Left lobe of liver (tissue), 2 donors: ENCODE measurements at regions not wholly inside any gene's neighbourhood (a gene's known extent, or its start where the extent isn't known, plus 50 kb on each side); places are given as distances from the start of the nearest gene placed in this dataset.
"Not testable (repeated sequence)": the region's sequence is repeated elsewhere in the genome, so short reads cannot be mapped to it uniquely, and the experiment has no call there.

ENCODE experiments used
- ATAC-seq: fragments of 200-7000 bp; cut with Tn5 transposase; one replicate; pipeline ENCODE4 v1.9.1; 2020; ENCODE audit warnings: mild to moderate bottlenecking, moderate library complexity
- DNase-seq: peaks from one replicate; pipeline ENCODE4 v3.0.0-alpha.2; 2020; ENCODE audit warnings: low spot score
- donor health status: DM: no; HTN: no; CAD: no; lungs with moderate emphysema.
- donor health status: DM: no; HTN: yes; CAD: no.

DNA sequence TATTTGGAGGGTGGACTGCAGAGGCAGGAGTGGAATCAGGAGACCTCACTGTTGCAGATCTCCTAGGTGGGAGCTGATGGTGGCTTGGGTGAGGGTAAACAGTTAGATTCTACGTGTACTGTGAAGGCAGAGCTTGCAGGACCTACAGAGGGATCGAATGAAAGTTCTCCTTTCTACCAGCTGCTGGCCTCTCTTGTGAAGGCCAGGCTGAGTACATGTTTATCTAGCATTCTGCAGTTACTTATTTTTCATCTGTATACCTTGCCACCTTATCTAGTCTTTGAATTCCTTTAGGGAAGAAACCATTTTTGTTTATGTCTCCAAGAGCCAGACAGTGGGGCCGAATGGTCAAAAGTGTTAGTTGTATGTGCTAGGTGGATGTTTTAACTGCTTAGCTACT lies 57.6 kb downstream of the PTTG1 start:
- no peak for ATAC-seq
- no peak for DNase-seq

DNA sequence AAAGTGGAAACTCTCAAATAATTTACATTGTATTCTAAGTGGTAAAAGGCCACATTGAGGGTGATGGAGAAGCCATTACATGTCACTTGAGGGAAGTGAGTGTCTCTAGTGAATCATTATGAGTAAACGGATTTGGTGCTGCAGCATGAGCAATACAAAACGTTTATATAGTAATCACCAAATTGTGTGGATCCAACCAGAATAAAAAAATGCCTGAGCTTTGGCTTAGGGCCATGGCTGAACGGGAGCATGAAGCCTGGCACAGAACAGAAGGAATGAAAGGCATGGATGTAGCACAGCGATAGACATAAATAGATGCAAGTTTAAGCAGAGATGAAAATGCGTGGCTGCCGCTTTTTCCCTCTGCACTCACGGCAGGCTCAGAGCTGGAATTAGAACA lies 58.3 kb downstream of the PTTG1 start:
- no peak for ATAC-seq

DNA sequence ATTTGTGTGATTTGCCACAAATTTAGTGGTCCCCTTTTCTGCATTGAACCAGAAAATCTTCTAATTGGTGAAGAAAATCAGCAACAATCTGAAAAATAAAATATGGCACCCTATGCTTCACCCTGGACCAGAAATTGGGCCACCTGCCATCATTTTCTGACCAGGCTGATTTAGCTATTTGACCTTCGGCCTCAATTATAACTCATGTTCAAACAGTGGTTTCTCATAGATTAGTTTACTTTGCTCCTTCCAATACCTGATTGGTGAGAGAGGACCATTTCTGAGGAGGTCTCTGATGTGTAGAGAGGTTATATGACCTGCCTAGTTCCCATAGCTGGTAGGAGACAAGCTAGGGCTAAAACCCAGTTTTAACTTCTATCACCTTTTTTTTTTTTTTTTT lies 59.0 kb downstream of the PTTG1 start:
- DNase-seq (no peak), ATAC-seq (no peak)

More for the DNA sequence above, 58.3 kb downstream of the PTTG1 start:
- no peak for DNase-seq

DNA sequence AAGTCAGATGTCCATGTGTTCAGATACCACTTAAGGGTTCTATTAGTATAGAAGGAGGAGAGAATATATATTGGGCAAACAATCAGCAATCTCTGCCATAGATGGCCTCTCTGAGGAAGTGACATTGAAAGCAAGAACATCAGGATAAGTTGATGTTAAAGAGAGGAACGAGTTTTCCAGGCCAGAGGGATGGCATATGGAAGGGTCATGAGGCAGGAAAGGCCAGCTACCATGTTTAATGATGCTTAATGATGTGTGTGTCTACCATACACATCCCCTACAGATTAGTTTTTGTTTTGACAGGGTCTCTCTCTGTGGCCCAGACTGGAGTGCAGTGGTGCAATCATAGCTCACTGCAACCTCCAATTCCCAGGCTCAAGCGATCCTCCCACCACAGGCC lies 63.0 kb downstream of the PTTG1 start:
- no peak for ATAC-seq
- no peak for DNase-seq

DNA sequence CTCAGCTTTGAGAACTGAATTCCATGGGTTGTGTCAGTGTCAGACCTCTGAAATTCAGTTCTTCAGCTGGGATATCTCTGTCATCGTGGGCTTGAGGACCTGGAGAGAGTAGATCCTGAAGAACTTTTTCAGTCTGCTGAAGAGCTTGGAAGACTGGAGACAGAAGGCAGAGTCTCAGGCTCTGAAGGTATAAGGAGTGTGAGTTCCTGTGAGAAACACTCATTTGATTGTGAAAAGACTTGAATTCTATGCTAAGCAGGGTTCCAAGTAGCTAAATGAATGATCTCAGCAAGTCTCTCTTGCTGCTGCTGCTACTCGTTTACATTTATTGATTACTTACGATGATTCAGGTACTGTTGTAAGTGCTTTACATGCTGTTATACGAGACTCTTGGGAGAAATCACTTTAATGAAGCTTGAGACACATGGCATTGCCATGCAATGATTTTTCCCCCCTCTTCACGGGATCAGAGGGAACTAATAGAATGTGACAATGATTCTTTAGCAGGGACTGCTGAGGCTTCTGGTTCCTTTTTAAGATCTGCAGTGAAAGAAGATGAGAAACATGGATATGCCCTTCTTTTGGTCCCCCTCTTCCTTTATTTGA lies 63.8 kb downstream of the PTTG1 start:
- DNase-seq = no peak
- no peak for ATAC-seq

DNA sequence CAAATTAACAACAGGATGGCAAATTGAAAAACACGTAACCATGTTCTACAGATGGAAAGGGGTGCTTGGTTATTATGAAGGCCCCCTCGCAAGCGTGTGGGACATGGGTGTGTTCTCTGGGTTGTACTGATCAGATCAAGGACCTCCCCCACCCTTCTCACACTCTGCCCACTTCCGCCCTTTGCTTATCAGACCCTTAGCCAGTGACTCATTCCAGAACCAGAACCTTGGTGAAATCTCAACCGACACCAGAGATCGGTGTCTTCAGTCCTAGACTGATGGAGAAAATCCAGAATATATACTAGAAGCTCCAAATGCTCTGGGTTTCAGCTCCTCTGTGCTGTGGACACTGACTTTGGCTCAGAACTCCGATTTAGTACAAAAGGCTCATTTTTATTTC lies 64.9 kb downstream of the PTTG1 start:
- ATAC-seq = no peak
- DNase-seq = no peak

DNA sequence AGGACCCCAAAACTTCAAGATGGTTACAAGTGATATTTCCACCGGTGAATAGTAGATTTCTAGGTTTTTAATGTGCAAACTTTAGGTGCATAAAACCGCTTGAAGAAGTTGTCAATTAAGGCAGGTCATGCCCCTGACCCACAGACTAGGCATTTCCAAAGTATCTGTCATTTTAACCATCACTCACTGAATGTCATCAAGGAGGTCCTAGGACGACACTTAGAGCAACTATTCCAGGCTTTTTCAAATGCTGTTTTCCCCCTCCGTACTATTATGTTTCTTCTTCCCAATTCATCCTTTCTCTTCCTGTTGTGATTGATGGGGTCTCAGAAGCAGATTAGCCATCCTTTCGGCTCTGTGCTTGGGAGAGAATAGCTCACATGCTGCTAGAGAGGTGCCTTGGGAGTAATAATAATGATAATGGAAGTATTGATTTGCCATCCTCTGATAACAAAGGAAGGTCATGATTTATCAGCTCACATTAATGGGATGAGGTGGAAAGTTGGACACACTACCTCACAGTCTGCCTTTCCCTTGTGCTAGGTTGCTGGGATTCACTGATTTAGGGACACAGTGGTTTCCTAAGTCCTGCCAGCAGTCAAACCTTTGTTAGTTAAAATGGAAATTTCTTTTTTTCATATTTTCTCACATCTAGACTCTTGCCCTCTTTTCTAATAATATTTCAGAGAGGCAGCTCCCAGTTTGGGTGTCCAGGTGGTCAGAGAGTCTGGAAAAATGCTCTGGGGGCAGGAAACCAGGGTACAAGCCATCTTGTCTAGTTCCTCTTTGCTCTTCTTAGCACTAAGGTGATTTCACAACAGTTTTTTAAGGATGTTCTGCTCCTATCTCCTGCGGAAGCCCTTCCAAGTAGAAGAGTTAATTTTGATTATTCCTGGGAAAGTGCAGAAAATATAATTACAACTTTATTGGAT lies 67.0 kb downstream of the PTTG1 start:
- DNase-seq = no peak
- ATAC-seq = no peak

DNA sequence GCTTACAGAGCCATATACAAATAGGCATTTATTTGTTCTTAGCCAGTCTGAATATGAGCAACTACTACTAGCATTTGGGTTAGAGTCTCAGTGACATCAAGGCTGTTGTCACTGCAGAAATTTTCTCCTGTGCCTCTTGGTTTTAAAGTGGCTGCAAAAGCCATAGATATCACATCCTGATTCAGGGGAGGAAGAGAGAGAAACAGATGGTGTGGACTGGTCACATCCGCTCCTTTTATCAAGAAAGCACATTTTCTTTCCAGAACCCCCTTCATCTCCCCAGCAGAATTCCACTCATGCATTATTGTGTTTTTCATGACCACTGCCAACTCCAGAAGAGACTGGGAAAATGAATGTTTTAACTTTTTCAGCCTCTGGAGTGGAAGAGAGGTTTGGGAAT lies 69.8 kb downstream of the PTTG1 start:
- ATAC-seq = no peak

DNA sequence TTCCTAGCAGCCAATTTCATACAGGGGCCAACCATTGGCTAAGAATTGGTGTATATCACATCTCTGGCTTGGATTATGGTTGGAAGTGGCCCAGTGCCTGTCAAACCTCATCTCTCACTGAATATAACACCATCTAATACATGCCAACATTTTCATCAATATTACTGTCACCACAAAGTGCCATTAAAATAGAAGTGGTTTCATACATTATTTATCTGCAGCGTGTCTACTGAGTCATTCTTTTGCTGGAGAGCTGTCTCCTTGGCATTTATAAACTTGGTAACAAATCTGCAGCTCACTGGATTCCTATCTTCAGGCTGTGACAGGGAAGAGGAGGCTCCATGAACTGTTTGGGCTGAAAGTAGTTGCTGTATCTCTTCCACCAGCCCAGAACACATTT lies 70.9 kb downstream of the PTTG1 start:
- no peak for DNase-seq
- ATAC-seq = no peak

More for the DNA sequence above, 69.8 kb downstream of the PTTG1 start:
- no peak for DNase-seq

DNA sequence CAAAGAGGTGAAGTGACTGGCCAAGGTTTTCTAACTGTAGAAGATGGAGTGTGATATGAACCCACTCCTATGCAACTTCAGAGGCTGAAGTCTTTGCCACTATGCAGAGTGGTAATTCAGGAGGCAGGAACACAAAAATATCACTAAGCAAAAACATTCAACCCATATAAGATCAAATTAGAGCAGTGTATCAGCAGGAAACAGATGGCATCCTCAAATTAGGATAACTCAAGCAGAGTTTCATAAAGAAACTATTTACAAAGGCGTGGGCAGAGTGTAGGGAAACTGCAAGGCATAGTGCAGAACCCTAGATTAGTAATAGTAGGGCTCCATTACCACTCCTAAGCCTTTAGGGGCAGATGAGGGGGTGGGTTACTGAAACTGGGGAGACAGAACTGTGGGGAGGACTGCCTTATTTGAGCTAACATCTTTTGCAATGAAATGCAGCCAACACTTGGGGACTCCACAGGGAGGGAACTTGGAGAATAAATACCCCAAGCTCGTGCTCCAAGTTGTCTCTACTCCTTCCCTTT lies 72.2 kb downstream of the PTTG1 start:
- no peak for ATAC-seq
- DNase-seq = no peak

DNA sequence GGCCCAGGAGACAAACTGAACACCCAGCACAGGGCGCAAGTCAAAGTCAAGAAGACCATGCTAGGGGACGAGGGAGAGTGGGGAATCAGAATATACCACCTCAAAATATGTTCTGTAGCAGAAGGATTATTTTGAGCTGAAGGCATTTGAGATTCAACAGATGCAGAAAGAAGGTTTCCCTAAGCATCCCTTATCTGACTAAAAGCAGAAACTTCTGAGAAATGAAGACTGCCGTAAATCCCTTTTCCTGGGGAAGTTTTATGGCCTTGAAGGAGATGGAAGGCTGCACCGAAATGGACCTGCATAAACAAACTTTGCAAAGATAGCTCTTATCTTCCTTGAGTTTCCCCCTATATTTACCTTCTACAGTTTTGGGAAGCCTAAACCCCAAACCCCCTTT lies 72.8 kb downstream of the PTTG1 start:
- no peak for DNase-seq

DNA sequence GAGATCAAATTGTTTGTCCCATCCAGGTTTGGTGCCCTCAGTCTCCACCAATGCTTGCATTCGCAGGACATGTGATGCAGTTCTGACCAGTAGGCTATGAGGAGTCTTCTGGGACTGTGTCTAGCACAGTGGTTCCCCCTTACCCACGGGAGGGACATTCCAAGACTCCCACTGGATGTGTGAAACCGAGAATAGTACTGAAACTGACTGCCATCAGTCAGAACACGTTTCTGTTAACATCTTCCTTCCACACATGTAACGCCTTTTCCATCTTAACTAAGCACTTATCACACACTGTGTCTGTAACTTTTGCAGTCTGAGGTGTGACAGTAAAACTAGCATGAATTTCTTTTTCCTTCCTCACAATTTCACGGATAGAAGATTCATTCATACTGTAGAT lies 74.7 kb downstream of the PTTG1 start:
- ATAC-seq = no peak
- no peak for DNase-seq

More for the DNA sequence above, 72.8 kb downstream of the PTTG1 start:
- ATAC-seq = no peak

DNA sequence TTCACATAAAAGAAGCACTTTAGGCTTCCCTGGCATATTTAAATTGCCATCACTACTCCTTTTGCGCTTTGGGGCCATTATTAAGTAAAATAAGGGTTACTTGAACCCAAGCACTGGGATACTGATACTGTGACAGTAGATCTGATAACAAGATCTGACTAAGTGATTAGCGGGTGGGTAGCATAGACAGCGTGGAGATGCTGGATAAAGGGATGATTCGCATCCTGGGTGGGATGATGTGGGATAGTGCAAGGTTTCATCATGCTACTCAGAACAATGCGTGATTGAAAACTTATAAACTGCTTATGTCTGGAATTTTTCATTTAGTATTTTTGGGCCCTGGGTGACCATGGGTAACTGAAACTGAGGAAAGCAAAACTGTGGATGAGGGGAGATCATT lies 75.1 kb downstream of the PTTG1 start:
- DNase-seq (no peak), ATAC-seq (no peak)

DNA sequence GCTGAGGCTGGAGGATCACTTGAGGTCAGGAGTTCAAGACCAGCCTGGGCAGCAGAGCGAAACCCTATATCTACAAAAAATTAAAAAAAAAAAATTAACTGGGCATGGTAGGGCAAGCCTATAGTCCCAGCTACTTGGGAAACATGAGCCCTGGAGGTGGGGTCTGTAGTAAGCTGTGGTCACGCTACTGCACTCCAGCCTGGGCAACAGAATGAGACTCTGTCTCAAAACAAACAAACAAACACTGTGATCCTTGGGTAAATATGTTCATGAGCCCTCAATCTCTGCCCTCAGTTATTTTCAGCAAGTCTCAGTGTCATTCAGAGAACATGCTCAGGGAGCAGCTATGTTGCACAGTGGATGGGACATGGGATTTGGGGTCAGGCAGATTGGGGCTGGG lies 76.2 kb downstream of the PTTG1 start:
- DNase-seq = no peak
- no peak for ATAC-seq

DNA sequence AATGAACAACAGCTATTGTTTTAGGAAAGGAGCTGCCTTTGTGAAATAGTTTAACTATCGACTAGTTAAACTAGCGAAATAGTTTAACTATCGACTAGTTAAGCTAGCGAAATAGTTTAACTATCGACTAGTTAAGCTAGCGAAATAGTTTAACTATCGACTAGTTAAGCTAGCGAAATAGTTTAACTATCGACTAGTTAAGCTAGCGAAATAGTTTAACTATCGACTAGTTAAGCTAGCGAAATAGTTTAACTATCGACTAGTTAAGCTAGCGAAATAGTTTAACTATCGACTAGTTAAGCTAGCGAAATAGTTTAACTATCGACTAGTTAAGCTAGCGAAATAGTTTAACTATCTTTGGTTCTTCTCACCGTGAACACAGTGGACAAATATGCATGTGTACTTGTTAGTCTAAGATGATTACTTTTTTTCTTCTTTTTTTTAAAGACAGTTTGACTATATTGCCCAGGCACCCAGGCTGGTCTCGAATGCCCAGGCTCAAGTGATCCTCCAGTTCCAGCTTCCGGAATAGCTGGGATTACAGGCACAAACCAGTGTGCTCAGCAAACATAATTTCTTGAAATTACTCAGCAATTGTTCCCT lies 76.9 kb downstream of the PTTG1 start:
- not testable (repeated sequence) for DNase-seq, ATAC-seq

DNA sequence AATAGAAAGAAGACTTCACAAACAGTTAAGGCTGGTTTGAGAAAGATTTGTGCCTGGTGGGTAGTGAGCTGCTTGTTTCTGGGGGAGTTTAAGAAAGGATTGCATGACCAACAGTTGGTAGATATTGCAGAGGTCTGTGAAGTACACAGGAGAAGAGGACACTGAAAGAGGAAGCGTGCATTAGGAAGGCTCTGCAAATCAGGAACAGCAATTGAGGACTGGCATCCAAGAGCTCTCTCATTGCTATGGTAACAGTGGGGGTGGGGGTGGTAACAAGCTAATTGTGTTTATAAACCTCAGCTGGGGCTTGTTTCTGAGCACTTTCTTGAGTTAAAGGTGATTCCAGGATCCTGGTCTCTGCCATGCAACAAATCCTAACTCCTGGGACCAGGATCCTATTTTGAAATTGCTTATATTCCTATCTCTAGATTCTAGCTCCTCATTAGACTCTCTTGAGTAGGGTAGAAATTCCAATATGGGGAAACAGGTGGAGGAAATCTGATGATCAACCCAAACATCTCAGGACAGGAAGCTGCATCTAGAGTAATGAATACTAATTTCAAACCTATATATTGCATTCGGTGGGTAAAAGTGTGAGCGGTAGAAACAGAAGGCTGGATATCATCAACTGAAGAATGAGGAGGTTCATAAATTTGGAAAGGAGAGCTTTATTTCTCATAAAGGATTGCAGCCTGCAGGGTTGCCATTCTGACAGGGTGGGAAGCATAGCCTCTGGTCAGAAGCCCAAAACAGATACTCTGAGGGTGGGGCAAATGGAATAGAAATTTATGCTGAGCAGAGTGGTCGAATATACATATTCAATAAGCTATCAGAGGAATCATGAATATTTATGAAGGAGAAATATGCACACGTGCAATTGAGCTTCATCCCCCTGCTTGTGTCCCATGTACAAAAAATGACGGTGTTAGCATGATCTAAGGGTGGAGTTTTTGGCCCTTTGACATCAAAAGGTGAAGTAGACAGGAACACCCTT lies 79.4 kb downstream of the PTTG1 start:
- DNase-seq (no peak), ATAC-seq (peak; percentile 29)

DNA sequence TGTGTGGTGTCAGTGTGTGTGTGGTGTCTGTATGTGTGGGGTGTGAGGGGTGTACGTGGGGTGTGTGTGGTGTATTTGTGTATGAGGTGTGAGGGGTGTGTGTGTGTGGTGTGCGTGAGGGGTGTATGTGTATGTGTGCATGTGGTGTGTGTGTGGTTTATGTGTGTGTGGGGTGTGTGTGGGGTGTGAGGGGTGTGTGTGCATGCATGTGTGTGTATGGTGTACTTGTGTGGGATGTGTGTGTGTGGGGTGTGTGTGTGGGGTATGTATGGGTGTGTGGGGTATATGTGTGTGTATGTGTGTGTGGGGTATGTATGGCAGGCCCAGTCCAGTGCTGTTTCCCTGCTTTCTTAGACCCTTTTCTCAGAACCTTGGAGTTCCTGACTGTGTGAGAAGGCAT lies 83.3 kb downstream of the PTTG1 start:
- ATAC-seq = no peak
- DNase-seq = no peak

DNA sequence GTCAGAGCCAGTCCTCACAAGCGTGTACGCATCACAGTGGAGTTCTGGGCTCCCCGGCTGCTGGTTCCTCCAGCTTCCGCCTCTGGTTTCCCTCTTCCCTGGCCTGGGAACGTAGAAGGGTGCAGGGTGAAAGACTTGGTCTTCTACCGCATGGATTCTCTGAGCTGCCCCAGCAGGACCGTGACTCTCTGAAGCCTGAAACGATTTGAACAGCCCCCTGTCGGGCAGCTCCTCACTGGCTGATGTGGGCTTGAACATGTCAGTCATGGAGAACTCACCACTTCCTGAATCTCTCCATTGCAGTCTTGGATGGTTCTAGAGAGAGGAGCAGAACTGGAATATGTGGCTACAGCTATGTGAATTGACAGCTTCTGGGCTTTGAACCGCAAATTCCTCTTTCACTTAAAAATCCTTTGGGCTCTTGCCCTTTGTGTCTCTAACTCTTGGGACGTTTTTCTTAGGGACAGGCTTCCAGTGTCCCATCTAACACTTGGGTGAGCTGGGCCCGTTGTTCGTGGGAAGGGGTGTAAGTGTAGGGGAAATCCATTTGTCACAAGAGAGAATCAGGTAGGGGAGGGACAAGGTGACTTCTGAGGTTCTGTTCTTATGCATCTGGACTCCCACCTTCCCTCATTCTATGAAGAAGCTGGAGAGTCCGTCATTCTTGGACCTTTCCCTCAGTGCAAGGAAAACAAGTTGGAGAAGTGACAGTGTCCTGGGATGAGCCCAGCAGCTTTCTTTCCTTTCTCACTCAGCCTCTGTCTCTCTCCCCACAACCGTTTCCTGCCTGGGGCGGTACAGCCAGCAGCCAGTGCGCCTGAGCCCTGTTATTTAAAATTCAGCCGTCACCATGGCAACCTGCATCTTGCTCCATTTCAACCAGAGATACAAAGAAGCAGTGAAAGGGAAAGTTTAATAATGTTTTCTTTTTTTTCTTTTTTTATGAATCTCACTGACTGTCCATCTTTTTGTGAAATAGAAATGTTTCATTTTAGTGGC lies 84.7 kb downstream of the PTTG1 start:
- DNase-seq = no peak
- no peak for ATAC-seq

DNA sequence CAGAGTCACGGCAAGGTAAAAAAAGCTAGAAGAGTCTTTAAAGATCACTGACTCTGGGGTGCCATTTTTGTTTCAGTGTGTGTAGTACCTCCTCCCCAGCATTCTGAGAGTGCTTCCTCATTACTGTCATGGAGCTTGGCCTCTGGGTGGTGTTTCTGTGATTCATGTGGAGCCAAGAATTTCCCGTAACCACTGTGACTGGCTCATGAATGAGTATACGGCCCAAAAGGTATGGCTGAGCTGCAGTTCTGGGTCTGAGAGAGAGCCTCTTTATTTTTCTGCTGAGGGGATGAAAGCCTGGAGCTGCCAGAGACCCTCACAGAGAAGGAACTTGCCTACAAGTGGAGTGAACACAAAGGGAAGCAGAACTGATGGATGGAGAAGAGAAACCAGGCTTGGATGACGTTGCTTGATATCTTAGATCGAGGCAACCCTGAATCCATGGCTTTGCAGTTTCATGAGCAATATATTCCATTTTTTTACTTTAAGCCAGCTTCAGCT lies 85.6 kb downstream of the PTTG1 start:
- no peak for DNase-seq
- ATAC-seq = no peak
